ENCODE measurements at regions not wholly inside any gene's neighbourhood (a gene's known extent, or its start where the extent isn't known, plus 50 kb on each side); places are given as distances from the start of the nearest gene placed in this dataset.
A peak's percentile ranks its signal among the peaks of the same experiment; 100 is the strongest.

DNA sequence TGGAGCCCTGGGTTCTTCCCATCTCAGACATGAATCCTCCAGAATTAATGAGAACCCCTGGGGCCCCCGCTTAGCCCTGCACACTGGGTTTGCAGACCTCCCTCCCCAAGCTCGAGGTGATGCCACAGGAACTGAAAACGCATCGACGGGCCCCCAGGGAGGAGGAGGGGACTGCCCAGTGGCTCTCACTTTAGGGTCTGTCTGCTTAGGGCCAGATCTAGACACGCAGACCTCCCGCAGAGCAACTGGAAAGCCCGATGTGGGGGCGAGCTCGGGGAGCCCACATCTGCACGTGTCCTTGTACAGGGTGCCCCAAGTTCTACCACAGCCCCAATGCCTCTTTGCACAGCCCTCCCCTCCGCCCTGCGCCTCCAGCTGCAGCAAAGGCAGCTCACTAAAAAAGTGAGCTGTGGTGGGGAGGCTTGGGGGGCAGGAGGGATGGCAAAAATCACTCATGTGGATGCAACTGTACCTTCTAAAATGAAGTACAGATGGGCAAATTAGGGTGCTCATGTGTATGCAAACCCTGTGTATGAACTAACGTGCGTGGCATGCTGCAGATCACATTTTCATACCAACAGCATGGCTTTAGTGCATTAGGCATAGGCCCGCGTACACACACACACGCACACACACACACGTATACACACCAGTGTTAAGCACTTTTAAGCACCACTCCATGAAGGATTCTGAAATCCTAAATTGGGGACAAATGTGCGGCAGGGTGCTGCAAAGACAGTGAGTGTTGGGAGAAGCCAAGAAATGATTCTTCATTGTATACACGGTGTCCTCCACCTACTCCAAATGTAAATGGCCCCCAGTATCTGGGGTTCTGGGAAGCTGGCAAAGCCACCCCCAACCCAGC is 99.9 kb upstream of the MAP1LC3B2 start:
- Histone ChIP-seq H2AFZ (no peak overlapping the region), H3K36me3 (replicated peaks; ENCODE audit: insufficient read depth, low read depth) (no peaks in the 10 kb centered on the region), H3K27ac (peak overlapping the region; percentile 63), H3K9me3 (ENCODE audit: low read depth) (no peaks in the 10 kb centered on the region), H3K9me2 (replicated peaks; ENCODE audit: insufficient read depth) (no peaks in the 10 kb centered on the region), H3K27me3 (no peaks in the 10 kb centered on the region), H3K4me2 (peak overlapping the region; percentile 53), H3K79me2 (no peaks in the 10 kb centered on the region), H3K4me1 (ENCODE audit: insufficient read depth) (peaks cover 27% of the 10 kb centered on the region), H4K20me1 (ENCODE audit: insufficient read depth, poor library complexity, severe bottlenecking) (no peaks in the 10 kb centered on the region), H3K4me3 (no peak overlapping the region)
- DNase-seq (ENCODE audit: low spot score) = no peak
- 89% methylated on average over 21 of the region's 21 CpGs for WGBS (ENCODE audit: low lambda C conversion rate, missing lambda C conversion rate)
- TF ChIP-seq CTCF (IDR thresholded peaks at IDR 0.05; ENCODE audit: poor library complexity) = no peak
- no peak for TF ChIP-seq EZH2phosphoT487 (IDR thresholded peaks at IDR 0.05; ENCODE audit: low read depth, severe bottlenecking, unreplicated experiment)
- TF ChIP-seq EZH2 (IDR thresholded peaks at IDR 0.05; ENCODE audit: borderline replicate concordance) = no peak

- Histone ChIP-seq H3K36me3 (replicated peaks; ENCODE audit: insufficient read depth, low read depth) (no peaks in the 10 kb centered on the region), H3K9me3 (ENCODE audit: low read depth) (no peaks in the 10 kb centered on the region), H4K20me1 (ENCODE audit: insufficient read depth, poor library complexity, severe bottlenecking) (no peaks in the 10 kb centered on the region), H3K27me3 (no peaks in the 10 kb centered on the region), H3K27ac (peak overlapping the region; percentile 63), H3K79me2 (no peaks in the 10 kb centered on the region), H3K4me1 (ENCODE audit: insufficient read depth) (peaks cover 19% of the 10 kb centered on the region), H2AFZ (no peak overlapping the region), H3K4me2 (peak overlapping the region; percentile 53), H3K4me3 (no peak overlapping the region), H3K9me2 (replicated peaks; ENCODE audit: insufficient read depth) (no peaks in the 10 kb centered on the region)
- DNase-seq (ENCODE audit: low spot score) = peak; percentile 32
- no peak for TF ChIP-seq EZH2phosphoT487 (IDR thresholded peaks at IDR 0.05; ENCODE audit: low read depth, severe bottlenecking, unreplicated experiment)
- TF ChIP-seq EZH2 (IDR thresholded peaks at IDR 0.05; ENCODE audit: borderline replicate concordance) = no peak
- TF ChIP-seq CTCF (IDR thresholded peaks at IDR 0.05; ENCODE audit: poor library complexity) = no peak
- 60% methylated on average over 17 of the region's 17 CpGs for WGBS (ENCODE audit: low lambda C conversion rate, missing lambda C conversion rate)
Observed at GRCh38 chr12:116459916-116460663, 99.1 kb upstream of the MAP1LC3B2 start.

GRCh38 chr12:116461060-116461459 is 98.1 kb upstream of the MAP1LC3B2 start:
- H3K4me1 ChIP-seq (ENCODE audit: insufficient read depth) = peaks cover 13% of the 10 kb centered on the region
- no peak overlapping the region for H3K4me2 ChIP-seq
- no peaks in the 10 kb centered on the region for H3K9me3 ChIP-seq (ENCODE audit: low read depth)
- no peaks in the 10 kb centered on the region for H4K20me1 ChIP-seq (ENCODE audit: insufficient read depth, poor library complexity, severe bottlenecking)
- no peak overlapping the region for H2AFZ ChIP-seq
- WGBS (ENCODE audit: low lambda C conversion rate, missing lambda C conversion rate) = 94% methylated on average over 6 of the region's 6 CpGs
- no peaks in the 10 kb centered on the region for H3K27me3 ChIP-seq
- H3K27ac ChIP-seq = no peak overlapping the region
- no peak for DNase-seq (ENCODE audit: low spot score)
- no peaks in the 10 kb centered on the region for H3K79me2 ChIP-seq
- no peaks in the 10 kb centered on the region for H3K36me3 ChIP-seq (replicated peaks; ENCODE audit: insufficient read depth, low read depth)
- no peaks in the 10 kb centered on the region for H3K9me2 ChIP-seq (replicated peaks; ENCODE audit: insufficient read depth)
- TF ChIP-seq CTCF (IDR thresholded peaks at IDR 0.05; ENCODE audit: poor library complexity) = no peak
- TF ChIP-seq EZH2 (IDR thresholded peaks at IDR 0.05; ENCODE audit: borderline replicate concordance) = no peak
- no peak for TF ChIP-seq EZH2phosphoT487 (IDR thresholded peaks at IDR 0.05; ENCODE audit: low read depth, severe bottlenecking, unreplicated experiment)
- H3K4me3 ChIP-seq = no peak overlapping the region

All from hepatocyte (in vitro differentiated cells).